Nephron progenitor cell (in vitro differentiated cells): ENCODE measurements at regions not wholly inside any gene's neighbourhood (a gene's known extent, or its start where the extent isn't known, plus 50 kb on each side); places are given as distances from the start of the nearest gene placed in this dataset.

Source experiments
- DNase-seq: peaks from one replicate; pipeline ENCODE4 v3.0.0; 2021
- H3K27ac Mint-ChIP-seq: 2 replicates; pipeline ENCODE4 v1.8.0; 2021; ENCODE audit warnings: mild to moderate bottlenecking, moderate library complexity, mixed read lengths
- H3K27me3 Mint-ChIP-seq: 2 replicates; pipeline ENCODE4 v1.8.0; 2021; ENCODE audit warnings: mild to moderate bottlenecking, low read depth, mixed read lengths; ENCODE audit not compliant: poor library complexity
- H3K36me3 Mint-ChIP-seq: 2 replicates; pipeline ENCODE4 v1.8.0; 2021; ENCODE audit warnings: low read depth, mixed read lengths
- H3K4me1 Mint-ChIP-seq: 2 replicates; pipeline ENCODE4 v1.8.0; 2021; ENCODE audit warnings: mixed read lengths
- H3K4me3 Mint-ChIP-seq: 2 replicates; pipeline ENCODE4 v1.8.0; 2021; ENCODE audit warnings: mild to moderate bottlenecking, moderate library complexity, mixed read lengths
- H3K9me3 Mint-ChIP-seq: 2 replicates; pipeline ENCODE4 v1.8.0; 2021; ENCODE audit warnings: mild to moderate bottlenecking, moderate library complexity, mixed read lengths
- CTCF ChIP-seq: fragments of 200-600 bp; sonication (generic); IDR thresholded peaks from 2 replicates; pipeline ENCODE4 v1.5.0; 2021; ENCODE audit warnings: antibody characterized with exemption

GRCh38 chr2:147368306-147368705 is 476.5 kb upstream of the ACVR2A start:
- H3K4me1 Mint-ChIP-seq: peaks cover 8% of the 10 kb centered on the region
- H3K27me3 Mint-ChIP-seq: no peaks in the 10 kb centered on the region
- no peak for DNase-seq
- H3K36me3 Mint-ChIP-seq: peaks cover 5% of the 10 kb centered on the region
- H3K27ac Mint-ChIP-seq: no peak overlapping the region
- TF ChIP-seq CTCF: no peak
- H3K9me3 Mint-ChIP-seq: peaks cover 16% of the 10 kb centered on the region
- no peak overlapping the region for H3K4me3 Mint-ChIP-seq

GRCh38 chr2:147366279-147366678 is 478.6 kb upstream of the ACVR2A start:
- no peak for TF ChIP-seq CTCF
- H3K36me3 Mint-ChIP-seq: peaks cover 5% of the 10 kb centered on the region
- peaks cover 4% of the 10 kb centered on the region for H3K4me1 Mint-ChIP-seq
- H3K27ac Mint-ChIP-seq: no peak overlapping the region
- no peak overlapping the region for H3K4me3 Mint-ChIP-seq
- no peak for DNase-seq
- no peaks in the 10 kb centered on the region for H3K27me3 Mint-ChIP-seq
- H3K9me3 Mint-ChIP-seq: peaks cover 16% of the 10 kb centered on the region

DNA sequence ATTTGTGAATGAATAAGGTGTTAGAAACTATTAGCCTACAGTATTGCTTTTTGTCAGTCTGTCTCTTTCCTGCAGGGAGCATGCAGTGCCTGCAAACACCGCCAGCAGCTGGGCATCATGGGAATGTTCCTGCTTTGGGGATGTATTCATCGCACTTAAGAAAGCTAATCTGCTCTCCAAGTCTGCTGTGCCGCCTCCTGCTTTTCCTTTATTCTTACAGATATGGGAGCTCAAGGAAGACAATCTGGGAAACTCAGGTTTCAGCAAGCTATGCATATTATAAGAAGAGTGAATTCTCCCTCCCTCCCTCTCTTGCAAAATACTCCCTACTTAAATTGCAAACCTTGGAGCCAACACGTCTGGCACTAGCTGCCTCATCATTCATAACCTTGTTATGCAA is 479.2 kb upstream of the ACVR2A start:
- H3K36me3 Mint-ChIP-seq: peaks cover 5% of the 10 kb centered on the region
- no peak overlapping the region for H3K27ac Mint-ChIP-seq
- TF ChIP-seq CTCF: no peak
- DNase-seq: no peak
- no peak overlapping the region for H3K4me3 Mint-ChIP-seq
- no peaks in the 10 kb centered on the region for H3K27me3 Mint-ChIP-seq
- H3K4me1 Mint-ChIP-seq: peaks cover 4% of the 10 kb centered on the region
- H3K9me3 Mint-ChIP-seq: peaks cover 16% of the 10 kb centered on the region

DNA sequence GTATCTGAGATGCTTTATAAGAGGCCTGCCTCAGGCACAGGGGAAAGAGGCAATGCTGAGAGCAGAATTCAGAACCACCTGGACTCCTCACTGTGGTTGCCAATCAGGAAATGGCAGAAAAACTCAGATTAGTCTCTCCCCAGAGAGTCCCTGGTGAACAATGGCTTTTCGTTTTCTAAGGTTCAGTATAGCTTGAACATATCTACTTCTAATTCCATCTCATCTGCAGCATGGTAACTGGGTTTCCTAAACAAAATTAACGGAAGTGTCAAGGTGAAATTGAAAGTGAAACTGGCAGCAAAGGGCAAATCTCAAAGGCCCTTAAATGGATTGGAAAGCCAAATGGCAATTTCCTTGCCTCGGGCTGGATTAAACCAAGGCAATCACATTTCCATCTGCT is 480.2 kb upstream of the ACVR2A start:
- peaks cover 4% of the 10 kb centered on the region for H3K4me1 Mint-ChIP-seq
- peaks cover 10% of the 10 kb centered on the region for H3K9me3 Mint-ChIP-seq
- no peaks in the 10 kb centered on the region for H3K36me3 Mint-ChIP-seq
- no peak overlapping the region for H3K27ac Mint-ChIP-seq
- H3K27me3 Mint-ChIP-seq: peaks cover 4% of the 10 kb centered on the region
- H3K4me3 Mint-ChIP-seq: no peak overlapping the region
- DNase-seq: no peak
- TF ChIP-seq CTCF: no peak

GRCh38 chr2:147363181-147363580 is 481.6 kb upstream of the ACVR2A start:
- peaks cover 4% of the 10 kb centered on the region for H3K4me1 Mint-ChIP-seq
- H3K36me3 Mint-ChIP-seq: no peaks in the 10 kb centered on the region
- no peak for TF ChIP-seq CTCF
- H3K27me3 Mint-ChIP-seq: peaks cover 8% of the 10 kb centered on the region
- no peak overlapping the region for H3K27ac Mint-ChIP-seq
- peaks cover under 1% of the 10 kb centered on the region for H3K9me3 Mint-ChIP-seq
- H3K4me3 Mint-ChIP-seq: no peak overlapping the region
- DNase-seq: no peak

GRCh38 chr2:147358375-147358774 is 486.5 kb upstream of the ACVR2A start:
- H3K4me3 Mint-ChIP-seq: no peak overlapping the region
- H3K36me3 Mint-ChIP-seq: no peaks in the 10 kb centered on the region
- no peaks in the 10 kb centered on the region for H3K4me1 Mint-ChIP-seq
- H3K9me3 Mint-ChIP-seq: no peaks in the 10 kb centered on the region
- peaks cover 8% of the 10 kb centered on the region for H3K27me3 Mint-ChIP-seq
- no peak for DNase-seq
- TF ChIP-seq CTCF: no peak
- no peak overlapping the region for H3K27ac Mint-ChIP-seq
